Gastroesophageal sphincter (tissue), 3 donors: ENCODE measurements at regions not wholly inside any gene's neighbourhood (a gene's known extent, or its start where the extent isn't known, plus 50 kb on each side); places are given as distances from the start of the nearest gene placed in this dataset.

Experiments used
- CTCF ChIP-seq, 4 experiments: fragments of 200-600 bp in 2 of 4; fragments of 450-650 bp in 2 of 4; sonication (generic) in 1 of 4; IDR thresholded peaks; one replicate each; pipeline ENCODE4 v1.5.1; 2017 to 2019; ENCODE audit warnings: antibody characterized with exemption in 4 of 4, mild to moderate bottlenecking in 2 of 4, moderate library complexity in 2 of 4
- EP300 ChIP-seq: sonication (generic); formaldehyde crosslinking; IDR thresholded peaks from one replicate; pipeline ENCODE4 v1.6.1; 2017; ENCODE audit warnings: antibody characterized with exemption, mild to moderate bottlenecking
- POLR2A ChIP-seq, 2 donors: fragments of 450-650 bp; IDR thresholded peaks; one replicate each; pipeline ENCODE4 v1.6.1; 2017; ENCODE audit warnings: antibody characterized with exemption in 2 of 2, mild to moderate bottlenecking in 2 of 2, moderate library complexity in 1 of 2
- POLR2AphosphoS5 ChIP-seq: sonication (generic); formaldehyde crosslinking; IDR thresholded peaks from one replicate; pipeline ENCODE4 v1.6.1; 2017; ENCODE audit warnings: antibody characterized with exemption

GRCh38 chr12:107590413-107590812 is 95.2 kb upstream of the PWP1 start:
- TF ChIP-seq EP300: no peak
- TF ChIP-seq CTCF (IDR thresholded peaks at IDR 0.05): no peak
- TF ChIP-seq POLR2AphosphoS5: no peak
- no peak for TF ChIP-seq POLR2A (IDR thresholded peaks at IDR 0.05)
